ENCODE measurements at regions not wholly inside any gene's neighbourhood (a gene's known extent, or its start where the extent isn't known, plus 50 kb on each side); places are given as distances from the start of the nearest gene placed in this dataset.

- TF ChIP-seq ZNF660 (tag by site-specific recombination; IDR thresholded peaks at IDR 0.05) (peak; percentile 92), ZNF155 (tag by site-specific recombination; IDR thresholded peaks at IDR 0.05) (no peak), ZFP37 (tag by site-specific recombination; IDR thresholded peaks at IDR 0.05) (no peak), YY1 (tag by site-specific recombination; IDR thresholded peaks at IDR 0.05) (no peak), ZNF843 (tag by site-specific recombination; IDR thresholded peaks at IDR 0.05) (peak; percentile 93), ZNF16 (tag by site-specific recombination; IDR thresholded peaks at IDR 0.05; ENCODE audit: low read depth) (no peak), ZNF701 (tag by site-specific recombination; IDR thresholded peaks at IDR 0.05) (no peak), TRIM28 (IDR thresholded peaks at IDR 0.05; ENCODE audit: borderline replicate concordance, low read length) (peak; percentile 87), ZNF529 (tag by site-specific recombination; IDR thresholded peaks at IDR 0.05; ENCODE audit: insufficient replicate concordance) (no peak), ZNF175 (tag by site-specific recombination; IDR thresholded peaks at IDR 0.05) (no peak), ZNF18 (tag by site-specific recombination; IDR thresholded peaks at IDR 0.05) (no peak), ZNF37A (tag by site-specific recombination; IDR thresholded peaks at IDR 0.05) (no peak), ZFP3 (tag by site-specific recombination; IDR thresholded peaks at IDR 0.05; ENCODE audit: low read depth) (no peak), ZNF391 (tag by site-specific recombination; IDR thresholded peaks at IDR 0.05; ENCODE audit: borderline replicate concordance, low read depth) (no peak), ZNF571 (tag by site-specific recombination; IDR thresholded peaks at IDR 0.05) (no peak), ZNF768 (tag by site-specific recombination; IDR thresholded peaks at IDR 0.05) (no peak), ZNF837 (tag by site-specific recombination; IDR thresholded peaks at IDR 0.05) (no peak), ZNF670 (tag by site-specific recombination; IDR thresholded peaks at IDR 0.05; ENCODE audit: low read depth) (no peak), SP2 (tag by site-specific recombination; IDR thresholded peaks at IDR 0.05) (peak; percentile 43), HOXC10 (CRISPR knock-in tag; IDR thresholded peaks at IDR 0.05) (no peak), ZNF677 (tag by site-specific recombination; IDR thresholded peaks at IDR 0.05) (no peak), ZSCAN5A (tag by site-specific recombination; IDR thresholded peaks at IDR 0.05) (no peak)
- TF ChIP-seq, protein P1, sequence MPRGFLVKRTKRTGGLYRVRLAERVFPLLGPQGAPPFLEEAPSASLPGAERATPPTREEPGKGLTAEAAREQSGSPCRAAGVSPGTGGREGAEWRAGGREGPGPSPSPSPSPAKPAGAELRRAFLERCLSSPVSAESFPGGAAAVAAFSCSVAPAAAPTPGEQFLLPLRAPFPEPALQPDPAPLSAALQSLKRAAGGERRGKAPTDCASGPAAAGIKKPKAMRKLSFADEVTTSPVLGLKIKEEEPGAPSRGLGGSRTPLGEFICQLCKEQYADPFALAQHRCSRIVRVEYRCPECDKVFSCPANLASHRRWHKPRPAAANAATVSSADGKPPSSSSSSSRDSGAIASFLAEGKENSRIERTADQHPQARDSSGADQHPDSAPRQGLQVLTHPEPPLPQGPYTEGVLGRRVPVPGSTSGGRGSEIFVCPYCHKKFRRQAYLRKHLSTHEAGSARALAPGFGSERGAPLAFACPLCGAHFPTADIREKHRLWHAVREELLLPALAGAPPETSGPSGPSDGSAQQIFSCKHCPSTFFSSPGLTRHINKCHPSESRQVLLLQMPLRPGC (tag by site-specific recombination; IDR thresholded peaks at IDR 0.05) = peak; percentile 99
- TF ChIP-seq, protein P2, sequence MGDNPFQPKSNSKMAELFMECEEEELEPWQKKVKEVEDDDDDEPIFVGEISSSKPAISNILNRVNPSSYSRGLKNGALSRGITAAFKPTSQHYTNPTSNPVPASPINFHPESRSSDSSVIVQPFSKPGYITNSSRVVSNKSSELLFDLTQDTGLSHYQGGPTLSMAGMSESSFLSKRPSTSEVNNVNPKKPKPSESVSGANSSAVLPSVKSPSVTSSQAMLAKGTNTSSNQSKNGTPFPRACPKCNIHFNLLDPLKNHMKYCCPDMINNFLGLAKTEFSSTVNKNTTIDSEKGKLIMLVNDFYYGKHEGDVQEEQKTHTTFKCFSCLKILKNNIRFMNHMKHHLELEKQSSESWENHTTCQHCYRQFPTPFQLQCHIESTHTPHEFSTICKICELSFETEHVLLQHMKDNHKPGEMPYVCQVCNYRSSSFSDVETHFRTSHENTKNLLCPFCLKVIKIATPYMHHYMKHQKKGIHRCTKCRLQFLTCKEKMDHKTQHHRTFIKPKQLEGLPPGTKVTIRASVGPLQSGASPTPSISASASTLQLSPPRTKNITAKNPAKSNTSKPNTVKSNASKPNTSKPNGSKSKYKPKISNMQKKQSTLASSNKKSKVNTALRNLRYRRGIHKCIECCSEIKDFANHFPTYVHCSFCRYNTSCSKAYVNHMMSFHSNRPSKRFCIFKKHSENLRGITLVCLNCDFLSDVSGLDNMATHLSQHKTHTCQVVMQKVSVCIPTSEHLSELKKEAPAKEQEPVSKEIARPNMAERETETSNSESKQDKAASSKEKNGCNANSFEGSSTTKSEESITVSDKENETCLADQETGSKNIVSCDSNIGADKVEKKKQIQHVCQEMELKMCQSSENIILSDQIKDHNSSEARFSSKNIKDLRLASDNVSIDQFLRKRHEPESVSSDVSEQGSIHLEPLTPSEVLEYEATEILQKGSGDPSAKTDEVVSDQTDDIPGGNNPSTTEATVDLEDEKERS (tag by site-specific recombination; IDR thresholded peaks at IDR 0.05) = 0 out of 2 replicates have a peak, but pooled peaks have one; percentile 17
- TF ChIP-seq, protein P3, sequence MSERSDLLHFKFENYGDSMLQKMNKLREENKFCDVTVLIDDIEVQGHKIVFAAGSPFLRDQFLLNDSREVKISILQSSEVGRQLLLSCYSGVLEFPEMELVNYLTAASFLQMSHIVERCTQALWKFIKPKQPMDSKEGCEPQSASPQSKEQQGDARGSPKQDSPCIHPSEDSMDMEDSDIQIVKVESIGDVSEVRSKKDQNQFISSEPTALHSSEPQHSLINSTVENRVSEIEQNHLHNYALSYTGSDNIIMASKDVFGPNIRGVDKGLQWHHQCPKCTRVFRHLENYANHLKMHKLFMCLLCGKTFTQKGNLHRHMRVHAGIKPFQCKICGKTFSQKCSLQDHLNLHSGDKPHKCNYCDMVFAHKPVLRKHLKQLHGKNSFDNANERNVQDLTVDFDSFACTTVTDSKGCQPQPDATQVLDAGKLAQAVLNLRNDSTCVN (tag by site-specific recombination; optimal IDR thresholded peaks at IDR 0.05) = peak; percentile 13
- TF ChIP-seq, protein P4, sequence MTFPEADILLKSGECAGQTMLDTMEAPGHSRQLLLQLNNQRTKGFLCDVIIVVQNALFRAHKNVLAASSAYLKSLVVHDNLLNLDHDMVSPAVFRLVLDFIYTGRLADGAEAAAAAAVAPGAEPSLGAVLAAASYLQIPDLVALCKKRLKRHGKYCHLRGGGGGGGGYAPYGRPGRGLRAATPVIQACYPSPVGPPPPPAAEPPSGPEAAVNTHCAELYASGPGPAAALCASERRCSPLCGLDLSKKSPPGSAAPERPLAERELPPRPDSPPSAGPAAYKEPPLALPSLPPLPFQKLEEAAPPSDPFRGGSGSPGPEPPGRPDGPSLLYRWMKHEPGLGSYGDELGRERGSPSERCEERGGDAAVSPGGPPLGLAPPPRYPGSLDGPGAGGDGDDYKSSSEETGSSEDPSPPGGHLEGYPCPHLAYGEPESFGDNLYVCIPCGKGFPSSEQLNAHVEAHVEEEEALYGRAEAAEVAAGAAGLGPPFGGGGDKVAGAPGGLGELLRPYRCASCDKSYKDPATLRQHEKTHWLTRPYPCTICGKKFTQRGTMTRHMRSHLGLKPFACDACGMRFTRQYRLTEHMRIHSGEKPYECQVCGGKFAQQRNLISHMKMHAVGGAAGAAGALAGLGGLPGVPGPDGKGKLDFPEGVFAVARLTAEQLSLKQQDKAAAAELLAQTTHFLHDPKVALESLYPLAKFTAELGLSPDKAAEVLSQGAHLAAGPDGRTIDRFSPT (tag by site-specific recombination; IDR thresholded peaks at IDR 0.05) = peak; percentile 79; the same call in 1 of the 2 replicates
- TF ChIP-seq, protein P5, sequence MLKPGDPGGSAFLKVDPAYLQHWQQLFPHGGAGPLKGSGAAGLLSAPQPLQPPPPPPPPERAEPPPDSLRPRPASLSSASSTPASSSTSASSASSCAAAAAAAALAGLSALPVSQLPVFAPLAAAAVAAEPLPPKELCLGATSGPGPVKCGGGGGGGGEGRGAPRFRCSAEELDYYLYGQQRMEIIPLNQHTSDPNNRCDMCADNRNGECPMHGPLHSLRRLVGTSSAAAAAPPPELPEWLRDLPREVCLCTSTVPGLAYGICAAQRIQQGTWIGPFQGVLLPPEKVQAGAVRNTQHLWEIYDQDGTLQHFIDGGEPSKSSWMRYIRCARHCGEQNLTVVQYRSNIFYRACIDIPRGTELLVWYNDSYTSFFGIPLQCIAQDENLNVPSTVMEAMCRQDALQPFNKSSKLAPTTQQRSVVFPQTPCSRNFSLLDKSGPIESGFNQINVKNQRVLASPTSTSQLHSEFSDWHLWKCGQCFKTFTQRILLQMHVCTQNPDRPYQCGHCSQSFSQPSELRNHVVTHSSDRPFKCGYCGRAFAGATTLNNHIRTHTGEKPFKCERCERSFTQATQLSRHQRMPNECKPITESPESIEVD (tag by site-specific recombination; IDR thresholded peaks at IDR 0.05) = no peak; the same call in 1 of the 2 replicates
Observed at GRCh38 chr1:234978397-234979295, 150.0 kb downstream of the TOMM20 start (continued).

Measured in HEK293 (cell line).